Fibroblast of lung (primary cell): ENCODE measurements at regions not wholly inside any gene's neighbourhood (a gene's known extent, or its start where the extent isn't known, plus 50 kb on each side); places are given as distances from the start of the nearest gene placed in this dataset.

Experiments used
- DNase-seq, 2 donors: peaks; one replicate each; pipeline versions ENCODE4 v3.0.0 to v3.0.0-alpha.2; 2010; ENCODE audit warnings: low read depth in 2 of 2
- H2AFZ ChIP-seq: 2 replicates; pipeline ENCODE4 v1.5.1; 2012; ENCODE audit warnings: low read length, control low read depth, inconsistent platforms
- H3K27ac ChIP-seq: 2 replicates; pipeline ENCODE4 v1.5.1; 2011; ENCODE audit warnings: low read length, control low read depth; ENCODE audit not compliant: insufficient read depth
- H3K27me3 ChIP-seq: 2 replicates; pipeline ENCODE4 v1.5.1; 2011; ENCODE audit warnings: mild to moderate bottlenecking, low read length; ENCODE audit not compliant: control insufficient read depth, insufficient read depth
- H3K36me3 ChIP-seq: 2 replicates; pipeline ENCODE4 v1.5.1; 2011; ENCODE audit warnings: low read length; ENCODE audit not compliant: control insufficient read depth, insufficient read depth
- H3K4me1 ChIP-seq: 2 replicates; pipeline ENCODE4 v1.5.1; 2011; ENCODE audit warnings: low read length; ENCODE audit not compliant: control insufficient read depth, insufficient read depth; ENCODE audit errors: extremely low read depth
- H3K4me2 ChIP-seq: 2 replicates; pipeline ENCODE4 v1.5.1; 2011; ENCODE audit warnings: low read length, control low read depth; ENCODE audit not compliant: insufficient read depth; ENCODE audit errors: extremely low read depth
- H3K4me3 ChIP-seq, 4 experiments: fragments of 200-600 bp in 1 of 4; sonication (generic) in 1 of 4; replicated peaks in 1 of 4; 2 replicates each; pipeline ENCODE4 v1.5.1; 2011 to 2016; ENCODE audit warnings: low read length in 4 of 4, low read depth in 3 of 4, mild to moderate bottlenecking in 3 of 4, control low read depth in 2 of 4, inconsistent platforms in 1 of 4, mixed read lengths in 1 of 4; ENCODE audit not compliant: insufficient read depth in 1 of 4; ENCODE audit errors: control extremely low read depth in 1 of 4
- H3K79me2 ChIP-seq: 2 replicates; pipeline ENCODE4 v1.5.1; 2012; ENCODE audit warnings: mild to moderate bottlenecking, low read length, inconsistent platforms; ENCODE audit not compliant: control insufficient read depth, insufficient read depth
- H3K9ac ChIP-seq: 2 replicates; pipeline ENCODE4 v1.5.1; 2011; ENCODE audit warnings: mild to moderate bottlenecking, low read length, control low read depth; ENCODE audit not compliant: insufficient read depth
- H3K9me3 ChIP-seq: 2 replicates; pipeline ENCODE4 v1.5.1; 2012; ENCODE audit warnings: low read depth, low read length; ENCODE audit not compliant: control insufficient read depth, insufficient read depth
- H4K20me1 ChIP-seq: 2 replicates; pipeline ENCODE4 v1.5.1; 2011; ENCODE audit warnings: low read length; ENCODE audit not compliant: control insufficient read depth, insufficient read depth; ENCODE audit errors: extremely low read depth
- EZH2 ChIP-seq: IDR thresholded peaks from 2 replicates; pipeline ENCODE4 v1.5.1; 2012; ENCODE audit warnings: low read length, control low read depth, mild to moderate bottlenecking; ENCODE audit errors: missing control alignments
- TF ChIP-seq, protein P1 (sequence below), 2 donors: IDR thresholded peaks in 1 of 2; conservative IDR thresholded peaks in 1 of 2; 1 replicate in 1 of 2; 2 replicates in 1 of 2; pipeline ENCODE4 v1.5.1; 2011 to 2012; ENCODE audit warnings: low read length in 2 of 2, control low read depth in 1 of 2, inconsistent platforms in 1 of 2, low read depth in 1 of 2, mild to moderate bottlenecking in 1 of 2

- no peak for TF ChIP-seq EZH2
- TF ChIP-seq, protein P1, sequence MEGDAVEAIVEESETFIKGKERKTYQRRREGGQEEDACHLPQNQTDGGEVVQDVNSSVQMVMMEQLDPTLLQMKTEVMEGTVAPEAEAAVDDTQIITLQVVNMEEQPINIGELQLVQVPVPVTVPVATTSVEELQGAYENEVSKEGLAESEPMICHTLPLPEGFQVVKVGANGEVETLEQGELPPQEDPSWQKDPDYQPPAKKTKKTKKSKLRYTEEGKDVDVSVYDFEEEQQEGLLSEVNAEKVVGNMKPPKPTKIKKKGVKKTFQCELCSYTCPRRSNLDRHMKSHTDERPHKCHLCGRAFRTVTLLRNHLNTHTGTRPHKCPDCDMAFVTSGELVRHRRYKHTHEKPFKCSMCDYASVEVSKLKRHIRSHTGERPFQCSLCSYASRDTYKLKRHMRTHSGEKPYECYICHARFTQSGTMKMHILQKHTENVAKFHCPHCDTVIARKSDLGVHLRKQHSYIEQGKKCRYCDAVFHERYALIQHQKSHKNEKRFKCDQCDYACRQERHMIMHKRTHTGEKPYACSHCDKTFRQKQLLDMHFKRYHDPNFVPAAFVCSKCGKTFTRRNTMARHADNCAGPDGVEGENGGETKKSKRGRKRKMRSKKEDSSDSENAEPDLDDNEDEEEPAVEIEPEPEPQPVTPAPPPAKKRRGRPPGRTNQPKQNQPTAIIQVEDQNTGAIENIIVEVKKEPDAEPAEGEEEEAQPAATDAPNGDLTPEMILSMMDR (conservative IDR thresholded peaks at IDR 0.05 in 1 of 2, IDR thresholded peaks at IDR 0.05 in 1 of 2; ENCODE audit: low read depth in 1 of 2, low read length in 2 of 2) = no peak
- Histone ChIP-seq H3K9ac (no peak overlapping the region), H3K9me3 (no peaks in the 10 kb centered on the region), H2AFZ (no peak overlapping the region), H3K4me2 (no peak overlapping the region), H3K36me3 (no peaks in the 10 kb centered on the region), H3K79me2 (no peaks in the 10 kb centered on the region), H3K27ac (no peak overlapping the region), H3K27me3 (no peaks in the 10 kb centered on the region), H3K4me3 (no peak overlapping the region), H3K4me1 (no peaks in the 10 kb centered on the region), H4K20me1 (no peaks in the 10 kb centered on the region)
- DNase-seq = no peak
Measured at GRCh38 chr13:46953331-46953730, 56.5 kb upstream of the HTR2A start.

GRCh38 chr13:46951516-46951915 is 54.7 kb upstream of the HTR2A start:
- Histone ChIP-seq H4K20me1 (no peaks in the 10 kb centered on the region), H3K36me3 (no peaks in the 10 kb centered on the region), H3K79me2 (no peaks in the 10 kb centered on the region), H3K4me3 (no peak overlapping the region), H3K27me3 (no peaks in the 10 kb centered on the region), H3K4me1 (no peaks in the 10 kb centered on the region), H3K4me2 (no peak overlapping the region), H3K9me3 (no peaks in the 10 kb centered on the region), H3K9ac (no peak overlapping the region), H2AFZ (no peak overlapping the region), H3K27ac (no peak overlapping the region)
- peak in 1 of 2 donors; percentile 9 for DNase-seq
- TF ChIP-seq, protein P1 (conservative IDR thresholded peaks at IDR 0.05 in 1 of 2, IDR thresholded peaks at IDR 0.05 in 1 of 2; ENCODE audit: low read depth in 1 of 2, low read length in 2 of 2) = no peak
- no peak for TF ChIP-seq EZH2

DNA sequence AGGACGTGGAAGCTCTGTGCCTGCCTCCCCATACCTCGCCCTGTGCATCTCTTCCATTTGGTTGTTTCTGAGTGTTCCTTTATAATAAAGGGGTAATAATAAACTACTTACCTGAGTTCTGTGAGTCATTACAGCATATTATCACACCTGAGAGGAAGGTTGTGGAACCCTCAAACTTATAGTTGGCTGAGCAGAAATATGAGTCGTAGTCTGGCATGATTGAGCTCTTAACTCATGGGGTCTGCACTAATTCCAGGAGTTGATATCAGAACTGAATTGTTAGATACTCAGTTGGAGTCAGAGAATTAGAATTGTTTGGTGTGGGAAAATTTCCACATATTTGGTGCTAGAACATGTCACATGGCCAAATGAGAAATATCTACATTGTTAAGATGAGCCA is 52.4 kb upstream of the HTR2A start:
- Histone ChIP-seq H3K4me1 (no peaks in the 10 kb centered on the region), H4K20me1 (no peaks in the 10 kb centered on the region), H3K4me2 (no peak overlapping the region), H3K9ac (no peak overlapping the region), H3K4me3 (no peak overlapping the region), H2AFZ (no peak overlapping the region), H3K36me3 (no peaks in the 10 kb centered on the region), H3K9me3 (no peaks in the 10 kb centered on the region), H3K27ac (no peak overlapping the region), H3K27me3 (no peaks in the 10 kb centered on the region), H3K79me2 (no peaks in the 10 kb centered on the region)
- DNase-seq = no peak
- no peak for TF ChIP-seq EZH2
- TF ChIP-seq, protein P1 (conservative IDR thresholded peaks at IDR 0.05 in 1 of 2, IDR thresholded peaks at IDR 0.05 in 1 of 2; ENCODE audit: low read depth in 1 of 2, low read length in 2 of 2) = no peak
